22Rv1 (cell line): ENCODE measurements at regions not wholly inside any gene's neighbourhood (a gene's known extent, or its start where the extent isn't known, plus 50 kb on each side); places are given as distances from the start of the nearest gene placed in this dataset.
A peak's percentile ranks its signal among the peaks of the same experiment; 100 is the strongest.

ENCODE experiments used
- H3K27ac ChIP-seq: fragments of 450-650 bp; 2 replicates; pipeline ENCODE4 v1.5.1; 2017
- ZFX ChIP-seq: fragments of 450-650 bp; IDR thresholded peaks from 2 replicates; pipeline ENCODE4 v1.6.1; 2017; ENCODE audit warnings: antibody characterized with exemption, borderline replicate concordance
- TF ChIP-seq, protein P1 (sequence below): fragments of 450-650 bp; IDR thresholded peaks from 2 replicates; pipeline ENCODE4 v1.5.1; 2017; ENCODE audit warnings: mild to moderate bottlenecking

DNA sequence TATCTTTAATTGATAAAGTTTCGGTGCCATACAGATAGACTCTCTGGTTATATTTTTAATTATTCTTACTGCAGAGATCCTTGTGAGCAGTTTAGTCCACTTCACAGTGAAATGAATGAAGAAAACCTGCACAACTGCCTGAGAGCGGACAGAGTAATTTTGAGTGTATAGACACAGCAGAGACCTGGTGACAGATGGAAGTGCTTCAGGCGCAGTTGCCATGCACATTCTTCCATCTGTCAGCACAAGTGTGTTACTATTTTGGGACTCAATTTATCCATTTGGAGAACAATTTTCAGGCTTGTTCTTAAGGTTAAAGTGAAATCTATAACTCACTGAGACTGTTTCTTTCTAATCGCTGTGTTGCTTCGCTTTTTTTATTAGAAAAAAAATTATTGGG, 147.8 kb upstream of the SPHKAP start:
- no peak overlapping the region for H3K27ac ChIP-seq
- TF ChIP-seq, protein P1, sequence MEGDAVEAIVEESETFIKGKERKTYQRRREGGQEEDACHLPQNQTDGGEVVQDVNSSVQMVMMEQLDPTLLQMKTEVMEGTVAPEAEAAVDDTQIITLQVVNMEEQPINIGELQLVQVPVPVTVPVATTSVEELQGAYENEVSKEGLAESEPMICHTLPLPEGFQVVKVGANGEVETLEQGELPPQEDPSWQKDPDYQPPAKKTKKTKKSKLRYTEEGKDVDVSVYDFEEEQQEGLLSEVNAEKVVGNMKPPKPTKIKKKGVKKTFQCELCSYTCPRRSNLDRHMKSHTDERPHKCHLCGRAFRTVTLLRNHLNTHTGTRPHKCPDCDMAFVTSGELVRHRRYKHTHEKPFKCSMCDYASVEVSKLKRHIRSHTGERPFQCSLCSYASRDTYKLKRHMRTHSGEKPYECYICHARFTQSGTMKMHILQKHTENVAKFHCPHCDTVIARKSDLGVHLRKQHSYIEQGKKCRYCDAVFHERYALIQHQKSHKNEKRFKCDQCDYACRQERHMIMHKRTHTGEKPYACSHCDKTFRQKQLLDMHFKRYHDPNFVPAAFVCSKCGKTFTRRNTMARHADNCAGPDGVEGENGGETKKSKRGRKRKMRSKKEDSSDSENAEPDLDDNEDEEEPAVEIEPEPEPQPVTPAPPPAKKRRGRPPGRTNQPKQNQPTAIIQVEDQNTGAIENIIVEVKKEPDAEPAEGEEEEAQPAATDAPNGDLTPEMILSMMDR, result no peak
- no peak for TF ChIP-seq ZFX

DNA sequence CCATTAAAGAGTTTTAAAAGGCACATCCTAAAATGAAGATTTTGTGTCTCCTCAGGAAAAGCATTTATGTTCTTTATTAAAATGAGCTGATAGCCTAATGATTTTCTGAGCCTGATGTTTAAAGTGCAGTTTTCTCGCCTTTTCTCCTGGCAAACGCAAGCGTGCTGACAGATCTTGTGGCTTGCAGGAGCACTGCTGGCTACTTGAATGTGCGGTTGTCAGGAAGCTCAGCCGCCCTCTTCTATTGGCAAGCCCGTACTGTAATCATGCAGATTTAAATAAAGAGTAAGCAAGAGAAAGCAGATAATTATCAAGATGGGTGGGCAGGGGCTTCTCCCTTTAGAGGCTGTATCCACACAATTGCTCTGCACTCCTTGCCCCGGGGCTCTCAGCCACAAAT, 139.5 kb upstream of the SPHKAP start:
- H3K27ac ChIP-seq, result no peak overlapping the region
- TF ChIP-seq ZFX, result no peak
- TF ChIP-seq, protein P1, result no peak

DNA sequence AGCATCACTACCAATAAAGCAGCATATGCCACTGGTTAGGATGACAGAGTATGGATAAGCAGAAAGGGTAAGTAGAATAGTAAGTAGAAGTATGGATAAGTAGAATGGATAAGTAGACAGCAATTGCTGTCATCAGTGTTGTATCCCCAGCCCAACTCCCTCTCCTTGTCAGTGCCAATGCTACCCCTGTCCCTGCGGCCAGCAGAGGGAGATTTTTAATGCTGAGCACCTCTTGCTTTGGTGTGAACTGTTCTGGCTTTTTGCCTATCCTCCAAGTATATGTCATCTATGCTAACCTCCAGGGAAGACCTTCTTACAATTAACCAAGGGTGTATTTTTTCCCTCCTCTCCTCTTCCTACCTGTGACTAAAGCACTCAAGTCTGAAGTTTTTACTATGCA, 136.7 kb upstream of the SPHKAP start:
- TF ChIP-seq, protein P1, result peak; percentile 49
- TF ChIP-seq ZFX, result no peak
- H3K27ac ChIP-seq, result no peak overlapping the region

DNA sequence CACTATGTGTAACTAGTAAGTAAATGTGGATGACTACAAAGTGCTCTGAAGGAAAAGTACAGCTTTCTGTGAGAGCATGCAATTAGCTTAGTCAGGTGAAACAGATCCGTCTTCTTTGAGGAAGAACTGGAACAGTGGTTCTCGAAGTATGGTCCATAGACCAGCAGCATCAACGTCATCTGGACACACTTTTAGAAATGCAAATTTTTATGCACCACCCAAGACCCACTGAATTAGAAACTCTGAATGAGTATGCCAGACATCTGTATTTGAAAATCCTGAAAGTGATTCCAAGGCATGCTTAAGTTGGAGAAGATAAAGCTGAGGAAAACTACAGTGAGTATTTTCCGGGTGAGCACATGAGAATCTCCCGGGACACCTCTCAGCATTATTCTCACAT, 130.7 kb upstream of the SPHKAP start:
- no peak overlapping the region for H3K27ac ChIP-seq
- TF ChIP-seq ZFX, result no peak
- TF ChIP-seq, protein P1, result no peak

DNA sequence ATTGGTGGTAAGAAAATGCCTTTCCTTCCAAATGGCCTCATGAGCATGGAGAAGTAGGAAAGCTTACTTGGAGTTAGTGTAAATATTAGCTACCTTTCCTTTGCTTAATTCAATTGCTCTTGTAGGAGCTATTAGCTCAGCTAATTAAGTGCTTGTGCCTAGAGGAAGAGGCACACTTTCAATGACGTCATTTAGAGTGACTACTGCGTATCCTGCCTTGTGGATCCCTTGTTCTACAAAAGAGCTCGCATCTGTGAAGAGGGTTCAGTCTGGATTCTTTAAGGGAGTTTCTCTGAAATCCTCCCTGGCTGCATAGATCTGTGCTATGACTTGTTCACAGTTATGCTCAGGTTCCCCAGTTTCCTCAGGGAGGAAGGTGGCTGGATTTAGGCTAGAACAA, 122.5 kb upstream of the SPHKAP start:
- no peak overlapping the region for H3K27ac ChIP-seq
- no peak for TF ChIP-seq ZFX
- TF ChIP-seq, protein P1, result no peak

DNA sequence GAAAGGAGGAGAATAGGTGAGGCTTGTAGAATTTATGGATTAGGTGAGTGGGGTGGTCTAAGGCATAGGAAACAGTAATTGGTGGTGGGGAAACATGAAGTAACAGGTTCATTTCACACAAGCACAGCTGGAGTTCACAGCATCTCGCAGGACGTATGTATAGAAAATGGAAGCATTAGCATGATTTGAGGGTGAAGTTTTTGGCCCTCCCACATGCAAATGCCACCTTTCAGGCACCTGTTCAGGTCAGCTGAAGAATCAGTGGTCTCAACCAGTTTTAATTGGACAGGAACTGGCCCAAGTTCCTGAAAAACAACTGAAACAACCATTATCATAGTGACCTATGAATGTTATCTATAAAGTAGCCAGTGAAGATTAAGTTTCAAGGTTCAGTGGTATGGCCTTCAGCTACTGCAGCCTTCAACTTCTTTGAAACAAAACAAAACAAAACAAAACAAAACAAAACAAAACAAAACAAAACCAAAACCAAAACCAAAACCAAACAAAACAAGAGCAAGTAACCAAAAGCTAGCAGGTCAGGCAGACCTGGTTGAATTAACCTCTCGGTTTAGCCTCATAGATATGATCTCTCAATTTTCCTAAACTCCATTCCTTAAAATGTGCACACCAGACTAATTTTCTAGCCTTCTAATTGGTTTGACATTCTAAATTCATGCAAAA, 102.1 kb upstream of the SPHKAP start:
- H3K27ac ChIP-seq, result no peak overlapping the region
- no peak for TF ChIP-seq ZFX
- TF ChIP-seq, protein P1, result no peak

DNA sequence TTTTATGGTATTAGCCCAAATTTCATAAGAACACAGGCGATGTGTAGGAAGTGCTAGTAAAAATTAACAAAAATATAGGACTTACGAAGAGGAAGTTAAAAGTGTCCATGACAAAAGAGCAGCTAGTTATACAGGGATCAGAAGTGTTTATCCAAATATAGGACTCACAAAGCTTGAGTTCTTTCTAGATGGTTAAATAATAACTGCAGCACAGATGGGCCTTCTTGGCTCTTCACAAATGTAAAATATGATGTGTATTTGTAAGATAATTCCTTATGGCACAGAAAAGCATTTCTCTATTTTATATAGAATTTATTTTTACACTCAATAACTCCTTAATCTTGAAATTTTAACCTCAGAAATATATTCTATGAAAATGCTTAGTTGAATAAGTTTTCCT, 100.9 kb upstream of the SPHKAP start:
- no peak overlapping the region for H3K27ac ChIP-seq
- no peak for TF ChIP-seq ZFX
- TF ChIP-seq, protein P1, result no peak
